ENCODE measurements at regions not wholly inside any gene's neighbourhood (a gene's known extent, or its start where the extent isn't known, plus 50 kb on each side); places are given as distances from the start of the nearest gene placed in this dataset.

DNA sequence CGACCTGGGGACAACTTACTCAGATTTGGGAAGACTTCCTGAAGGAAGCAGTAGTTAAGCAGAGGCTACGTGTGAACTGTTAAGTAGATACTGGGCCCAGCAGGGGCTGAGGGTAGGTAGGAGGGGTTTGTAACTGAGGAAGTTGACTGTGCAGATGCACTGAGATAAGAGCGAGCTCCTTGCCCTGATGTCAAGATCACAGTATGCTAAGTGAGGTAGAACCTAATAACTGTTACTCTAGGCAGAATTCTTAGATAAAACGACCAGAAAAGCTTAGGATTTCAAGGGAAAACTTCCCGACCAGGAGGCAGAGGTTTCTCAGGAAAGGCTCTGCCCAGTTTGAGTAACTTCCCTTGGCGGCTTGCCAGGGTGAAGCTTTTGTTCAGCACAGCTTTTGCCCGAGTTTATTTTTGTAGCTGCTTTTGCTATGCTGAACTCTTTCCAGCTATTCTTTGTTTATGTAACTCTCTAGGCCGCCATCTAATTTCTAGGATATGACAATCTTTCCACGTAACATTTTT, 632.1 kb downstream of the DIAPH3 start:
- no peak overlapping the region for H3K4me3 ChIP-seq (ENCODE audit: low read depth, low read length)
- TF ChIP-seq, protein P1, sequence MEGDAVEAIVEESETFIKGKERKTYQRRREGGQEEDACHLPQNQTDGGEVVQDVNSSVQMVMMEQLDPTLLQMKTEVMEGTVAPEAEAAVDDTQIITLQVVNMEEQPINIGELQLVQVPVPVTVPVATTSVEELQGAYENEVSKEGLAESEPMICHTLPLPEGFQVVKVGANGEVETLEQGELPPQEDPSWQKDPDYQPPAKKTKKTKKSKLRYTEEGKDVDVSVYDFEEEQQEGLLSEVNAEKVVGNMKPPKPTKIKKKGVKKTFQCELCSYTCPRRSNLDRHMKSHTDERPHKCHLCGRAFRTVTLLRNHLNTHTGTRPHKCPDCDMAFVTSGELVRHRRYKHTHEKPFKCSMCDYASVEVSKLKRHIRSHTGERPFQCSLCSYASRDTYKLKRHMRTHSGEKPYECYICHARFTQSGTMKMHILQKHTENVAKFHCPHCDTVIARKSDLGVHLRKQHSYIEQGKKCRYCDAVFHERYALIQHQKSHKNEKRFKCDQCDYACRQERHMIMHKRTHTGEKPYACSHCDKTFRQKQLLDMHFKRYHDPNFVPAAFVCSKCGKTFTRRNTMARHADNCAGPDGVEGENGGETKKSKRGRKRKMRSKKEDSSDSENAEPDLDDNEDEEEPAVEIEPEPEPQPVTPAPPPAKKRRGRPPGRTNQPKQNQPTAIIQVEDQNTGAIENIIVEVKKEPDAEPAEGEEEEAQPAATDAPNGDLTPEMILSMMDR (IDR thresholded peaks at IDR 0.05; ENCODE audit: control insufficient read depth, extremely low read depth, insufficient read depth): no peak
- no peak for DNase-seq (ENCODE audit: low read depth)

- H3K4me3 ChIP-seq (ENCODE audit: low read depth, low read length): no peak overlapping the region
- DNase-seq (ENCODE audit: low read depth): no peak
- TF ChIP-seq, protein P1 (IDR thresholded peaks at IDR 0.05; ENCODE audit: control insufficient read depth, extremely low read depth, insufficient read depth): no peak
These were observed 631.3 kb downstream of the DIAPH3 start for GRCh38 chr13:59532405-59532804.

GRCh38 chr13:59533561-59534555, 629.9 kb downstream of the DIAPH3 start:
- no peak overlapping the region for H3K4me3 ChIP-seq (ENCODE audit: low read depth, low read length)
- TF ChIP-seq, protein P1 (IDR thresholded peaks at IDR 0.05; ENCODE audit: control insufficient read depth, extremely low read depth, insufficient read depth): no peak
- no peak for DNase-seq (ENCODE audit: low read depth)

DNA sequence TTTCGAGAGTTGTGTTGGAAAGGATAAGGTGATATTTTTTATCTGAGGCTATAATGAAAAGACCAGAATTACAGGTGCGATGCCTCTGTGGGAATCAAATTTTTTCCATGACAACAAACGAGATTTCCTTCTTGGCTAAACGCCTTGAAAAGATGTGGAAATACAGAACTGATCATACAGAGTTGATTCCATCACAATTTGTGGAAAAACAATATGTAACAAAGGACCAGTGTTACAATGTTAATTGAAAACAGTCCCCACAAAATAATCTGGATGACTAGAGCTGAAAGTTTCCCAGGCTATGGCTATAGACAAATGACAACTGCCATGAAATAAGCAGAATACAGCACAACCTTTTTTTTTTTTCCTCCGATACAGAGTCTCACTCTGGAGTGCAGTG, 628.9 kb downstream of the DIAPH3 start:
- TF ChIP-seq, protein P1 (IDR thresholded peaks at IDR 0.05; ENCODE audit: control insufficient read depth, extremely low read depth, insufficient read depth): no peak
- H3K4me3 ChIP-seq (ENCODE audit: low read depth, low read length): no peak overlapping the region
- no peak for DNase-seq (ENCODE audit: low read depth)

DNA sequence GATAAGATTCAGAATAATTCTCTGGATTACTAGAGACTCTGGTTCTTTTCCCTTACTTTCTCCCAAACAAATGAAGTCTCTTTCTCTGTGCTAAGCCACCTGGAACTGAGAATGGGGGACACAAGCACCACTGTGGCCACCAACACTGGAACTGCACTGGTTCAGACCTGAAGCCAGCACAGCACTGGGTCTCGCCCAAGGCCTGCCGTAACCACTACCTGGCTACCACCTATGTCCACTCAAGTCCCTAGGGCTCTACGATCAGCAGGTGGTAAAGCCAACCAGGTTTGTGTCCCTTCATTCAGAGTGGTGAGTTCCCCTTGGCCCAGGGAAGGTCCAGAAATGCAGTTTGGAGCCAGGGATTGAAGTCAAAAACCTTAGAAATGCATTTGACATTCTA, 626.2 kb downstream of the DIAPH3 start:
- no peak overlapping the region for H3K4me3 ChIP-seq (ENCODE audit: low read depth, low read length)
- DNase-seq (ENCODE audit: low read depth): no peak
- TF ChIP-seq, protein P1 (IDR thresholded peaks at IDR 0.05; ENCODE audit: control insufficient read depth, extremely low read depth, insufficient read depth): no peak

GRCh38 chr13:59538512-59538911, 625.2 kb downstream of the DIAPH3 start:
- TF ChIP-seq, protein P1 (IDR thresholded peaks at IDR 0.05; ENCODE audit: control insufficient read depth, extremely low read depth, insufficient read depth): no peak
- no peak overlapping the region for H3K4me3 ChIP-seq (ENCODE audit: low read depth, low read length)
- no peak for DNase-seq (ENCODE audit: low read depth)

Measured in LNCaP clone FGC (cell line).